ENCODE measurements at regions not wholly inside any gene's neighbourhood (a gene's known extent, or its start where the extent isn't known, plus 50 kb on each side); places are given as distances from the start of the nearest gene placed in this dataset.

GRCh38 chr12:54129028-54129903 lies 59.5 kb downstream of the SMUG1 start:
- peaks cover 0 to 4% of the 10 kb centered on the region in 2 experiments for H3K4me1 ChIP-seq (ENCODE audit: control insufficient read depth in 1 of 2, insufficient read depth in 2 of 2, low read length in 2 of 2)
- H2AK5ac ChIP-seq (ENCODE audit: low read length), result no peak overlapping the region
- no peak overlapping the region for H3K4ac ChIP-seq (ENCODE audit: low read depth, low read length)
- peaks cover 49% of the 10 kb centered on the region for H3K27me3 ChIP-seq (ENCODE audit: insufficient read depth, low read length)
- no peak overlapping the region for H3K27ac ChIP-seq (ENCODE audit: low read depth, low read length)
- H3K79me1 ChIP-seq (ENCODE audit: low read length), result no peaks in the 10 kb centered on the region
- no peak overlapping the region for H2BK120ac ChIP-seq (ENCODE audit: insufficient read depth, low read length, poor library complexity)
- H3K4me3 ChIP-seq (ENCODE audit: low read depth, low read length), result no peak overlapping the region
- no peak overlapping the region for H3K14ac ChIP-seq (ENCODE audit: low read length)
- no peak overlapping the region for H4K8ac ChIP-seq (ENCODE audit: low read depth, low read length)
- H3K18ac ChIP-seq (ENCODE audit: low read length), result no peak overlapping the region
- H2BK5ac ChIP-seq (ENCODE audit: low read depth, low read length, poor library complexity), result no peak overlapping the region
- no peak overlapping the region for H4K12ac ChIP-seq (ENCODE audit: low read depth, low read length)
- H3K23ac ChIP-seq (ENCODE audit: low read length), result no peak overlapping the region
- no peaks in the 10 kb centered on the region for H3K79me2 ChIP-seq (ENCODE audit: control insufficient read depth, insufficient read depth, low read length, poor library complexity)
- no CpG with 5 or more reads among the region's 20 CpGs for WGBS (ENCODE audit: extremely low coverage, insufficient coverage, insufficient read length)
- H2BK12ac ChIP-seq (ENCODE audit: low read length), result no peak overlapping the region
- no peak overlapping the region for H3K4me2 ChIP-seq (ENCODE audit: low read length)
- no peaks in the 10 kb centered on the region for H3K9me3 ChIP-seq (ENCODE audit: insufficient read depth, low read depth, low read length)
- H3K36me3 ChIP-seq (ENCODE audit: control insufficient read depth in 1 of 2, insufficient read depth in 2 of 2, low read length in 2 of 2), result no peaks in the 10 kb centered on the region
- no peak overlapping the region for H2AFZ ChIP-seq (ENCODE audit: insufficient read depth, low read length, poor library complexity)
- no peak overlapping the region for H3K9ac ChIP-seq (ENCODE audit: low read length)
- H4K91ac ChIP-seq (ENCODE audit: low read depth, low read length), result no peak overlapping the region
- DNase-seq, result no peak
